HG03342 (cell line): ENCODE measurements at regions not wholly inside any gene's neighbourhood (a gene's known extent, or its start where the extent isn't known, plus 50 kb on each side); places are given as distances from the start of the nearest gene placed in this dataset.

Experiments used
- ATAC-seq: cut with Tn5 transposase; IDR thresholded peaks from one replicate; pipeline ENCODE4 v1.9.1; 2021; ENCODE audit warnings: mild to moderate bottlenecking, moderate library complexity; ENCODE audit not compliant: unreplicated experiment

DNA sequence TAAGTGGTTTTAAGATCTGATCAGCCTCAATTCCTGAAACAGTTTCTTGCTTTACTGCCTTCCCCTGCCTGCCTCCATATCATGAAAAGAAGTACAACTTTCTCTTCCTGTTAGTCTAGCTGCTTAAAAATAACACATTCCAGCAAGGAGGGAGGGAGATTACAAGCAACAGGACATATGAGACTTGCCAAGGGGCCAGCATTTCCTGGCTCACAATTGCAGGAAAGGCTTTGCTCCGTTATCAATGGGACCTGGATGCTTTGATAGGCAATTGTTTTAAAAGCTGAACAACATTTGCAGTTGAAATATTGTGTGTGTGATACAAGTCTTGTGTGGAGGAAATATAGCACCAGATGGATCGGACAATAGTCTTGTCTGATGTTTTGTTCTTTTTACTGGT, 425.0 kb downstream of the FAT4 start:
- no peak for ATAC-seq

GRCh38 chr4:125741825-125742452, 427.2 kb downstream of the FAT4 start:
- no peak for ATAC-seq

DNA sequence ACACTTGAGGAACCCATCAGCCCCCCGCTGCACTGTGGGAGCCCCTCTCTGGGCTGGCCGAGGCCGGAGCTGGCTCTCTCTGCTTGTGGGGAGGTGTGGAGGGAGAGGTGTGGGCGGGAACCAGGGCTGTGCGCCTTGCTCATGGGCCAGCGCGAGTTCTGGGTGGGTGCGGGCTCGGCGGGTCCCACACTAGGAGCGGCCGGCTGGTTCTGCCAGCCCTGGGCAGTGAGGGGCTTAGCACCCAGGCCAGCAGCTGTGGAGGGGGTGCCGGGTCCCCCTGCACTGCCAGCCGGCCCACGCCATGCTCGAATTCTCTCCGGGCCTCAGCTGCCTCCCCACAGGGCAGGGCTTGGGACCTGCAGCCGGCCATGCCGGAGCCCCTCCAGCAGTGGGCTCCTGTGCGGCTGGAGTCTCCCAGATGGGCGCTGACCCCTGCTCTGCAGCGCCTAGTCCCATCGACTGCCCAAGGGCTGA, 430.2 kb downstream of the FAT4 start:
- ATAC-seq, result no peak

DNA sequence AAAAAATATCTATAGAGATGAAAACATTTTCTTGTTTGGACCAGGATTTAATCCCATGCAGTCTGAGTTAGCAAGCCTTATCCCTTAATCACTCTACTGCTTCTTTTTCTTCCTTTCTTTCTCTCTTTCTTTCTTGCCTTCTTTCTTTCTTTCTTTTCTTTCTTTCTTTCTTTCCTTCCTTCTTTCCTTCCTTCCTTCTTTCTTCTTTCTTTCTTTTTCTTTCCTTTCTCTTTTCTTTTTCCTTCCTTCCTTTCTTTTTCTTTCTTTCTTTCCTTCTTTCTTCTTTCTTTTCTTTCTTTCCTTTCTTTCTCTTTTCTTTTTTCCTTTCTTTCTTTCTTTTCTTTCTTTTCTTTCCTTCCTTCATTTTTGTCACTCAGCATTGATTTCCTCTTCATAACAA, 434.6 kb downstream of the FAT4 start:
- ATAC-seq, result no peak

DNA sequence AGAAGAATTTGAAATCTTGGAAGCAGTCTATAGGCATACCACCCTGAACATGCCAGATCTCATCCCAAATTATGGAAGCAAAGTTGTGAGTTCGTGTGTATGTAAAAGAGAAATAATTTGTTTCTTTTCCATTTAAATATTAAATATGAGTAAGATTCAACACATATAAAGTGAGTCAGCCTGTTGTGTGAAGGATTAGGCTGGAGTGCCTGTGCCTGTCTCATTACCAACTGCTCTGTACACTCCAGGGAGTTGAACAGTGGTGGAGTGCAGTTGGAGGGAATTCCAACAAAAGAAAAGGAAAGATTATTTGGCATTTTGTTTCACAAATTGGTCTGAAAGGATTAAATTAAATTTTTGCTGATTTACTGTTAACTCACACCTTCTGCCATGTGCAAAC, 435.6 kb downstream of the FAT4 start:
- ATAC-seq, result no peak

GRCh38 chr4:125750828-125751466, 436.2 kb downstream of the FAT4 start:
- no peak for ATAC-seq

DNA sequence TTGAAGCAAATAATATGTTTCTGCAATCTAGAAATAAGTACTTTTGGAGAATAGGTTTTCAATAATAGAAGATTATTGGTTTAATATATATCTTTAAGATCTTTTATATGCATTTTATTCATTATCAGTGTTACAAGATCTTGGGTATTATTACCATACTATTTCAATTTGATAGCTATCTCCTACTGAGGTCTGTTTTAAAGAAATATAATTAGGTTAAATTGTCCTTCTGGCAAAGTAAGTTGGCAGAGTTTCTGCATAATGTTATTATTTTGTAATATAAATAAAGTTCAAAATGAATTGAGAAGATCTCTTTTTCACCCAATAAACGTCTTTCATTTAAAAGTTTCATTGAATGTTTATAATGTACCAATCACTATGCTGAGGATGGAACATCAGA, 443.7 kb downstream of the FAT4 start:
- no peak for ATAC-seq

DNA sequence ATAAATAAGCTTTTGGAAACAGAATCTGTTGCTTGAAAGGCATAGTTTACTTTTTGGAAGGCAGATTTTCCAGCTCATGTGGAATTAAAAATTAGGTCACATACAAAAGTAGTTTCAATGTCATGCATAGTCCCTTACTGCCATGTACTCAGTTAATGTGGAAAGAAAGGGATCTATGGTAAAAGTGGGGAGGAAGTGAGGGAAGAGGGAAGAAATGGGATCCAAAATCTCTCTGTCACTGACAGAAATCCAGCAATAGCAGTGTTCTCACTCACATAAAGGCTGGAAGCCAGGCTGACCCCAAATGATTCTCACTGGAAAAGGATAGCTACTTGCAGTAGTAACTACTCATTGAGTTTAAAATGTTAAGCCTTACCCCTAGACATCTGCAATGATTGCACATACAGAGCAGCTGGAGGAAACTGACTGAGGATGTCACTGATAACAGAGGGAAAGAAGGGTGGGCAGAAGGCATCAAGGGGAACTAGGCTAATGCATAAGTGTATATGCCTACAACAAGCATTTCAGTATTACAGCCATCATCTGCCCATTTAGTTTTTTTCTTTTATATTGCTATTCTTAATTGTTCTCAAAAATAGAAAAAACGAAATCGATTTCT, 445.6 kb downstream of the FAT4 start:
- ATAC-seq, result no peak

DNA sequence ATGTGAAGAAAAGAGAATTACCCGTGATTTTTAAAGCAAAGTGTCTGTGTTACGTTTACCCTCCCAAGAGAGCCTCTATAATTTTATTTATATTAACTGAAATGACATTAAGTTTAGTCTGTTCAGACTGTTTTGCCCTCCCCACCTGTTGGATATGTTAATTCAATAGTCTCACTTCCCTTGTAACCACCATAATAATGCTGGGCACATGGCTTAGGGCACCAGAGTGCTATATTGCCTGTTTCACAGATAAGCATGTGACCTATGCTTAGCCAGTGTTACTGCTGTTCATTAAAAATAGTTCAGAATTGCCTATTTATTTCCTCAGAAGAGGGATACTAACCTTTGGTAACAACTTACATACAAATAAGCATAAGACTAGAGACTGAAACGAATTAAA, 446.2 kb downstream of the FAT4 start:
- no peak for ATAC-seq

DNA sequence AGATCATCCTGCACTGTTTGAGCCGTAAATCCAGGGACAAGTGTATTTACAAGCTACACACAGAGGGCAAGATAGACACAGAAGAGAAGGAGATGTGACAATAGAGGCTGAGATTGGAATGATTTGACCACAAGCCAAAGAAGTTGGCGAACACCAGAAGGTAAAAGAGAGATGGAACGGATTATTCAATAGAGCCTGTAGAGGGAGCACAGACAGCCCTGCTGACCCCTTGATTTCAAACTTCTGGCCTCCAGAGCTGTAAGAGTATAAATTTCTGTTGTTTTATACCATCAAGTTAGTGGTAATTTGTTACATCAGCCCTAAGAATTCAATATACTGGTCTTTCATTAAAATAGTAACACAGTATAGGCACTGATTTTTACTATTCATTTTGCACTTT, 447.8 kb downstream of the FAT4 start:
- no peak for ATAC-seq

DNA sequence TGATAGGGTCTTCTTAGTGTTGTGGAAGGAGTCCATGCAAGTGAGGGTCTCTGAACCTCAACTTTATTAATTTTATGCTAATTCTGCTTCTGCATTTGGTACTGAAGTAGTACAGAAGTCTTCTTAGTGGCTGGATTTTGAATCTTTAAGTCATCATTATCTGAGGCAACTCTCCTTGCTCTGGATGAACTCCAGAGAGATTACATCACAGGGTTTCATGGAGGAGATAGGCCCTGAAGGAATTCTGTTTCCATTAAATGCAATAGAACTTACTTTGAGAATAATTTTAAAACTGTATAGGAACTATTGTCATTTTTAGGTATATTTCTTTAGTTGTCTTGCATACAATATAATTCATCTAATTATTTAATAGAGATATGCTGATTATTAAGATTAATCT, 451.2 kb downstream of the FAT4 start:
- ATAC-seq, result no peak

DNA sequence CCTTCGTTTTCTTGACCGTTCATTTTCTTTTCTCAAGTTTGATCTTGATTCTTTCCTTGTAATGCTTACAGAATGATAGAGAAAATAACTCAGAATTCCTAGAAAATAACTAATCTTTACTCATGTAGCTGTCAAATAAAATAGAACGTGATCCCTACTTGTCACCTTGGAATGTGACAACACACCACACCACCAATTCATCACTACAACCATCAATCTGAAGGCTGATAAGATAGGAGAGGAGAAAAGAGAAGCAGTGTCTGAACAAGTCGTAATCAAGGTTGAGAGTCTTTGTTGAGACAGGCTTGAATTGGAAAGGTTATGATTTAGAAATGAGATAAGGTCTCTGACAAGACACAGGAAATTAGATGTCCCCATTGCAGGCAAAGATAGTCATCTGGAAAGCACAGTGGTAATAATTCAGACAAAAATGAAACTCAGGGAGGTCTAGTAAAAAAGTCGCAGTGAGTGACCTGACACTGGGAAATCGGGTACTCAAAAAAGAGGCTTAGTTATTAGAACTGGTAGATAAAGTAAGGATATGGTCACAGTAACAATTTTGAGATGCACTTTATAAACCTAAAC, 456.2 kb downstream of the FAT4 start:
- no peak for ATAC-seq

DNA sequence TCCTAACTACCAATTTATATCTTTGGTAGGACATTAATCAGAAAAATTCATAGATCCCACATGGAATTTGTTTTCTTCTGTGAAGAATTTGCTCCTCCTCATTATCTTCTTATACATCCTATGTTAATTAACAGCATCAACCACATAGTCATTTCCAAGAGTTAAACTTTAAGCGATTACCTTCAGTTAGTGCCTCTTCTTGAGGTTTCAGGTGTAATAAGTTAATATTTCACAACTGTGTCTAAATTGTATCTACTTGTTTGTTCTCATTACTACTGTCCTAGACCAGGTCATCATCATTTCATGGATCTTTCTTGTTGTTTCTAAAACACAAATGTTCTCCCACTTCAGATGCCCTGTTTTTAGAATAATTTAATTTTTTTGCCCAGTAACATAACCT, 457.9 kb downstream of the FAT4 start:
- ATAC-seq, result no peak

DNA sequence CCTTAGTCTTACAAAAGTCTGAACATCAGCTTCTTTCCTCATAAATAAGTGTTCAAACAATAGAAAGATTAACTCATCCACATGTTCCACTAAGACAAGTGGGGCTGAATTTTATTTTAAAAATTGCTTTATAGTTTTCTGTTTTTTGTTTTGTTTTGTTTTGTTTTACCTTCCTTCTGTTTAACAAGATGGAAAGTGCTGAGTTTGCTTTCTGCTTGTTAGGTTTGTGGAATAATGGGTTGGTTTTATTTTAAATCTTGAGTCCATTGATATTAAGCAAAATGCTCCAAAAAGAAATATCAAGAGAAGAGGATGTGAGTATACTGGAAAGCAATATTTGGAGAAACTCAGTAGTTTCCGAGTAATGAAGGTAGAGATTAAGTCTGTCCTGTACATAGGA, 458.7 kb downstream of the FAT4 start:
- no peak for ATAC-seq

DNA sequence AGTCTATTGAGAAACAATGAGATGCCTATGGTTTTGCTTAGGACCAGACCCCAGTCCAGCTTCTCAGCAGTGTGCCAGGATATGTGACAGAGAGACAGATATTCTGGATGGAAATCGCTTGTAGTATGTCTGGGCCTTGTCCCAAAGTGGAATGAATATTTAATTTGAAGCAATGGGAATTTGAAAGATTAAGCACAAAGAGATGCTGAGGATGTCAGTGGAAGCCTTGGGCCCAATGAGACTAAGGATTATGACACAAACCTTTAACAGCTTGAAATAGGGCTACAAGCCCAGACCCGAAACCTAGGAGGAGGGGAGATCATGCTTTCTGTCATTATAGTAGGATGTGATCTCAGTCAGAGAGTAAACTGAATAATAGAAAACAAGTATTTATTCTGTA, 459.2 kb downstream of the FAT4 start:
- no peak for ATAC-seq

DNA sequence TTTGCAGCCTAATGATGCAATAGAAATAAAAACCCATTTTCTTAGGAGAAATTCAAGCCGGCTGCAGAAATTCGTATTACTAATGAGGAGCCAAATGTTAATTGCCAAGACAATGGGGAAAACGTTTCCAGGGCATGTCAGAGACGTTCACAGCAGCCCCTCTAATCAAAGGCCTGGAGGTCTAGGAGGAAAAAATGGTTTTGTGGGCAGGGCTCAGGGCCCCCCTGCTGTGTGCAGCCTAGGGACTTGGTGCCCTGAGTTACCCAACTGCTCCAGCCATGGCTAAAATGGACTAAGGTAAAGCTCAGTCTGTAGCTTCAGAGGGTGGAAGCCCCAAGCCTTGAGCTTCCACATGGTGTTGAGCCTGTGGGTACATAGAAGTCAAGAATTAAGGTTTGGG, 461.4 kb downstream of the FAT4 start:
- no peak for ATAC-seq

DNA sequence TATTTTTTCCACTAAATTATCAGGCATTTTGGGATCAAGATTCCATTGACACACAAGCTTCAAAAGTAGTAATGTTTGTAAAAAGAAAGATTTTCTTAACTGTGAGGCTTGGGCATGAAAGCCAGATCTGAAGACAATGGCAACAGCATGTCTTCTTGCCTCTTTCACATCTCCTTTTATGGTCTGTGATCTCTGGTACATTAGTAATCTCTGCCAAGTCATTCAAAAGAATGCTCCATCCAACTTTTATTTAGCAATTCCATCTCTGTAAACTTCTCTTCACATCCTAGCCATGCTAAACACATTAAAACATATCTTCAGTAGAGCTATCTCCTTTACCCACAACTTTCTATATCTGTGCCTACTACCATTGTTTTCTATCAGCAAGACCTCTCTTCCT, 465.4 kb downstream of the FAT4 start:
- no peak for ATAC-seq

DNA sequence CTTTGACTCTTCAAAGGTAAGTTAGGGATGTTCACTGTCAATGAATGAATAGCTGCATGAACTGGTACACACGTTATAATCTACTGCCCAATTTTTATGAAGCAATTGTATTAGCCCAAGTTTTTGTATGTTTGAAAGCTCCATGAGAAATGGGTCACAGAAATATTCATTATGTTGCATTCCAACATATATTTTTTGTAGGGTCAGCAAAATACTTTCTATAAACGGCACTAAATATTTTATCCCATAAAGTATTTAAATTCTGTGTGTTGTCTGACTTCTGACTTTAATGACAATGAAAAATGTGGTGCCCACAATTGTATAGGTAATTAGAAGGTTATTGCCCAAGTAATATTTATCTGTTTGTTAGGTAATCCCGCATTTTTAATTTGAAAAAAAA, 466.0 kb downstream of the FAT4 start:
- no peak for ATAC-seq

- ATAC-seq, result no peak
These were observed 466.9 kb downstream of the FAT4 start for GRCh38 chr4:125781651-125782050.

DNA sequence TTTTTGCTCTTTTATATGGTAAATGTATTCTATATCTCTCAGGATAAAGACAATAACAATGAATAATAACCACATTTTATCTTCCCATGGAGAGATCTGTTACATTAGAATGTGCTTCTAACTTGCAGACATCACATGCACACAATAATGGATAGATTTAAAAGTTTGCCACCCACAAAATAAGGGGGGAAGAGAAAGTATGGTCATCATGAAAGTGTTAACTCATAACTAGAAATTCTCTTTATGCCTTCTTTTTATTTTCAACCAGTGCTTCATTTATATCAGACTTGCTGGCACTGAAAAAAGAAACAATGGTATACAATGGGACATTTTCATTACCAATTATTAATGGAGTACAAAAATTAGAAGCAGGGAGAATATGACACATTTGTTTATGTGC, 470.0 kb downstream of the FAT4 start:
- no peak for ATAC-seq

GRCh38 chr4:125787707-125788106, 473.0 kb downstream of the FAT4 start:
- ATAC-seq, result no peak

DNA sequence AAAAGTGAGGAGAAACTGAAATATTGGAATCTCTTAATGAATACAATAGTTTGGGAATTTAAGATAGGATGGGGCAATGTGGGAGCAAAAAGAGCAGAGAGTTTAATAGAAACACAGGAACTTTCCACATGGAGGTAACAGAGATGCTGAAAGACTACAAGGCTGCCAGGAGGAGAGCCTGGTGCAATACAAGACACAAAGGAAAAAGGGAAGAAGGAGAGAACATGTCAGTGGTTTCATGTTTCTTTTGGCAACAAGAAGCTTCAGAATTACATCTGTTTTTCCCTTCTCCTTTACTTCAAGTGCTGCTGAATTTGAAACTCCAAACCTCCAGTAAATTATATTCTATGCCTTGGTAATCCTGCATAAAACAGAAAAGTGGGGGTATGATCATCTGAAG, 474.3 kb downstream of the FAT4 start:
- no peak for ATAC-seq
